ENCODE measurements at regions not wholly inside any gene's neighbourhood (a gene's known extent, or its start where the extent isn't known, plus 50 kb on each side); places are given as distances from the start of the nearest gene placed in this dataset.

DNA sequence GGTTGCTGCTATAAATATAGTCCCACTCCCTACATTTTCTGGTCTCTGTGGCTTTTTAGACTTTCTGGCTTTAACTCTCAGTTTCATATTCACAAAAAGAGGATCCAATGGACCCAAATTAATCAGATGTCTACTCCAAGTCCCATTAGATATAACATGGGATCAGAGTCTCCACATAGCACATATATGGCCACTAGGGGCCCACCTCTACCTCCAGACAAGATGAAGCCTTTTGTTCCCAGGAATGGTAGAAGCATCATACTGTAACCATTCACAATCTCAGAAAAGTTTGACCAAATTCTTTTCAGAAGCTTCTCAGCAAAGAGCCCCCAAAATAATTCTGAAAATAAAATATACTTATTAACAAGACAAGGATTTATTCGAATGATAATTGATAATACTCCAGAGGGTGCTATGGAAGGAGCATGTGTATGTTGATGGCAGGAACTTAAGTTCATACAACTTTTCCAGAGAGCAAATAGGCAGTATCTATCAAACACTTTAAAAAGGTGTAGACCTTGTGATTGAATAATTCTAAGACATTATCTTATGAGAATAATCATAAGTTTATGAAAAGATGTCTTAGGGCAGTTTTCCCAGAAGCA lies 382.3 kb upstream of the CRIM1 start:
- TF ChIP-seq, protein P1, sequence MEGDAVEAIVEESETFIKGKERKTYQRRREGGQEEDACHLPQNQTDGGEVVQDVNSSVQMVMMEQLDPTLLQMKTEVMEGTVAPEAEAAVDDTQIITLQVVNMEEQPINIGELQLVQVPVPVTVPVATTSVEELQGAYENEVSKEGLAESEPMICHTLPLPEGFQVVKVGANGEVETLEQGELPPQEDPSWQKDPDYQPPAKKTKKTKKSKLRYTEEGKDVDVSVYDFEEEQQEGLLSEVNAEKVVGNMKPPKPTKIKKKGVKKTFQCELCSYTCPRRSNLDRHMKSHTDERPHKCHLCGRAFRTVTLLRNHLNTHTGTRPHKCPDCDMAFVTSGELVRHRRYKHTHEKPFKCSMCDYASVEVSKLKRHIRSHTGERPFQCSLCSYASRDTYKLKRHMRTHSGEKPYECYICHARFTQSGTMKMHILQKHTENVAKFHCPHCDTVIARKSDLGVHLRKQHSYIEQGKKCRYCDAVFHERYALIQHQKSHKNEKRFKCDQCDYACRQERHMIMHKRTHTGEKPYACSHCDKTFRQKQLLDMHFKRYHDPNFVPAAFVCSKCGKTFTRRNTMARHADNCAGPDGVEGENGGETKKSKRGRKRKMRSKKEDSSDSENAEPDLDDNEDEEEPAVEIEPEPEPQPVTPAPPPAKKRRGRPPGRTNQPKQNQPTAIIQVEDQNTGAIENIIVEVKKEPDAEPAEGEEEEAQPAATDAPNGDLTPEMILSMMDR (IDR thresholded peaks at IDR 0.05; ENCODE audit: low read depth, low read length) = peak; percentile 63
- no peak for TF ChIP-seq EZH2phosphoT487 (IDR thresholded peaks at IDR 0.05; ENCODE audit: low read depth)

All from OCI-LY3 (cell line).